ENCODE measurements at regions not wholly inside any gene's neighbourhood (a gene's known extent, or its start where the extent isn't known, plus 50 kb on each side); places are given as distances from the start of the nearest gene placed in this dataset.

DNA sequence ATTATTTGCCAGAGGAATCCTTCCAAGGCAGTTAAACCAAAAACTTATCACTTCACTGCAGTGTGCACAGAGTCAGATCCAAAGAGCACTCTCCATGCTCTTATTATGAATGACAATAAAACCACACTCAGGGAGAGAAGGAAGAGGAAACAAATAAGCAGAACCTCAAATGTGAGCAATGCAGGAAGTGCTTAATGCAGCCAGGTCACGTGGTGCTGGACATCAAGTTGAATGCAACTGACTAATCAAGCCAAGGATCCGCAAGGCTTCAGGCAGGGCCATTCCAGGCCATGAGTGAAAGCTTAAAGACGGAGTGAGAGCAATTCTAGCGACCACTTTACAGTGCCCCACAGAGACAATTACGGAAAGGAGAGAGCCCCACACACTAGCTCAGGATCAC, 230.4 kb upstream of the PUM3 start:
- DNase-seq: no peak
- Histone ChIP-seq H3K27me3 (ENCODE audit: insufficient read depth, low read length) (no peaks in the 10 kb centered on the region), H3K9ac (ENCODE audit: low read length) (no peak overlapping the region), H2BK120ac (ENCODE audit: insufficient read depth, low read length, poor library complexity) (no peak overlapping the region), H3K4me1 (ENCODE audit: control insufficient read depth in 1 of 2, insufficient read depth in 2 of 2, low read length in 2 of 2) (no peaks in the 10 kb centered on the region), H2AK5ac (ENCODE audit: low read length) (no peak overlapping the region), H3K14ac (ENCODE audit: low read length) (no peak overlapping the region), H3K79me1 (ENCODE audit: low read length) (no peaks in the 10 kb centered on the region), H3K4me2 (ENCODE audit: low read length) (no peak overlapping the region), H4K91ac (ENCODE audit: low read depth, low read length) (no peak overlapping the region), H4K8ac (ENCODE audit: low read depth, low read length) (no peak overlapping the region), H3K4me3 (ENCODE audit: low read depth, low read length) (no peak overlapping the region), H3K27ac (ENCODE audit: low read depth, low read length) (no peak overlapping the region), H2AFZ (ENCODE audit: insufficient read depth, low read length, poor library complexity) (no peak overlapping the region), H3K9me3 (ENCODE audit: insufficient read depth, low read depth, low read length) (no peaks in the 10 kb centered on the region), H3K36me3 (ENCODE audit: control insufficient read depth in 1 of 2, insufficient read depth in 2 of 2, low read length in 2 of 2) (no peaks in the 10 kb centered on the region), H3K79me2 (ENCODE audit: control insufficient read depth, insufficient read depth, low read length, poor library complexity) (no peaks in the 10 kb centered on the region), H4K12ac (ENCODE audit: low read depth, low read length) (no peak overlapping the region), H2BK5ac (ENCODE audit: low read depth, low read length, poor library complexity) (no peak overlapping the region), H2BK12ac (ENCODE audit: low read length) (no peak overlapping the region), H3K23ac (ENCODE audit: low read length) (no peak overlapping the region), H3K18ac (ENCODE audit: low read length) (no peak overlapping the region), H3K4ac (ENCODE audit: low read depth, low read length) (no peak overlapping the region)
- no CpG with 5 or more reads among the region's 5 CpGs for WGBS (ENCODE audit: extremely low coverage, insufficient coverage, insufficient read length)

DNA sequence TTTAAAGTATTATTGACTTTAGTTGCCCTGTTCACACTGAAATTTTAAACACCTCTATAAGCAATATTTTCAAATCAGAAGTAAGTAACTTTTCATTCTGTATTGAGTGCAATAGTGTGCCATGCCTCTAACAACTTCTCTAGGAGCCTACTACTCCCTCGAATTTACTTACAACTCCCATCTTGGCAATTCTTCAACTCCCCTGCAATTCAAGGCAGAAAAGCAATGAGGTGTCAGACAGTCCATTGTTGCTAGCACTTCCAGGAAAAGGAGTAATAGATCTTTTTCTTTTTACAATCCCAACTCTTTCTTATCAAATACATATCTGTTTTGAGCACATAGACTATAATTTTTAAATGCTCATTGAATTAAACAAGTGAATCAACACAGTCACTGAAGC, 222.7 kb upstream of the PUM3 start:
- H3K4me3 ChIP-seq (ENCODE audit: low read depth, low read length): no peak overlapping the region
- no peak overlapping the region for H2BK5ac ChIP-seq (ENCODE audit: low read depth, low read length, poor library complexity)
- no peak overlapping the region for H3K18ac ChIP-seq (ENCODE audit: low read length)
- WGBS (ENCODE audit: extremely low coverage, insufficient coverage, insufficient read length): no CpG with 5 or more reads among the region's 1 CpG
- H2BK12ac ChIP-seq (ENCODE audit: low read length): no peak overlapping the region
- H3K79me1 ChIP-seq (ENCODE audit: low read length): no peaks in the 10 kb centered on the region
- no peaks in the 10 kb centered on the region for H3K79me2 ChIP-seq (ENCODE audit: control insufficient read depth, insufficient read depth, low read length, poor library complexity)
- no peak overlapping the region for H3K9ac ChIP-seq (ENCODE audit: low read length)
- no peak overlapping the region for H4K8ac ChIP-seq (ENCODE audit: low read depth, low read length)
- no peak overlapping the region for H3K23ac ChIP-seq (ENCODE audit: low read length)
- H3K4ac ChIP-seq (ENCODE audit: low read depth, low read length): no peak overlapping the region
- no peaks in the 10 kb centered on the region for H3K9me3 ChIP-seq (ENCODE audit: insufficient read depth, low read depth, low read length)
- no peaks in the 10 kb centered on the region for H3K36me3 ChIP-seq (ENCODE audit: control insufficient read depth in 1 of 2, insufficient read depth in 2 of 2, low read length in 2 of 2)
- no peak overlapping the region for H3K27ac ChIP-seq (ENCODE audit: low read depth, low read length)
- no peak overlapping the region for H4K91ac ChIP-seq (ENCODE audit: low read depth, low read length)
- no peak overlapping the region for H2BK120ac ChIP-seq (ENCODE audit: insufficient read depth, low read length, poor library complexity)
- H2AFZ ChIP-seq (ENCODE audit: insufficient read depth, low read length, poor library complexity): no peak overlapping the region
- no peak overlapping the region for H3K14ac ChIP-seq (ENCODE audit: low read length)
- DNase-seq: no peak
- H4K12ac ChIP-seq (ENCODE audit: low read depth, low read length): no peak overlapping the region
- H2AK5ac ChIP-seq (ENCODE audit: low read length): no peak overlapping the region
- H3K4me1 ChIP-seq (ENCODE audit: control insufficient read depth in 1 of 2, insufficient read depth in 2 of 2, low read length in 2 of 2): no peaks in the 10 kb centered on the region
- no peaks in the 10 kb centered on the region for H3K27me3 ChIP-seq (ENCODE audit: insufficient read depth, low read length)
- H3K4me2 ChIP-seq (ENCODE audit: low read length): no peak overlapping the region

DNA sequence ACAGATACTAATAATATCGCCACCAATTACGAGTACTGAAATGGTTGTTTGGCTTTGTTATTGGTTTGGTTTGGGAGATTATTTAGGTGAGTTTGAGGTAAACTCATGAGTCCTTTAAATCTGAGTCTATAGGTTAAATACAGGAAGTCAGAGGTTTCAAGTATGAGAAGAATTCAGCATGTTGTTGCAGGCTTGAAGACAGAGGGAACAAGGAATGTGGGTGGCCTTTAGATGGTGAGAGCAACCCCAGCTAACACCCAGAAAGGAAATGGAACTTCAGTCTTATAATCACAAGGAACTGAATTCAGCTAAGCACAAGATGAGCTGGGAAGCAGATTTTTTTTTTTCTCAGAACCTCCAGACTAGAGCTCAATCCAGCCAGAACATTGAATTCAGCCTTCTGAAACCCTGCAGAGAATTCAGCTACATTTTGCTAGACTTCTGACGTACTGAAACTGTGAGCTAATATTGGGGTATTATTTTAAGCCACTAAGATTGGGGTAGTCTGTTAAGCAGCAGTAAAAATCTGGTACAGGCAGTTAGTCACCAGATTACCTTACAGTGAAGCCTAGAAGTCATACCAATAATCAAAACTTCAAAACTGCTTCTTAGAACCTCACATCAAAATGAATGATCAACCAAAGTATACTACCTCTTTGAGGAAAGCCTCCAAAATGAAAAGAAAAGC, 216.0 kb upstream of the PUM3 start:
- no peak overlapping the region for H3K23ac ChIP-seq (ENCODE audit: low read length)
- H3K4me2 ChIP-seq (ENCODE audit: low read length): no peak overlapping the region
- no peak overlapping the region for H2AK5ac ChIP-seq (ENCODE audit: low read length)
- DNase-seq: no peak
- H2BK12ac ChIP-seq (ENCODE audit: low read length): no peak overlapping the region
- no peak overlapping the region for H3K4ac ChIP-seq (ENCODE audit: low read depth, low read length)
- H3K9me3 ChIP-seq (ENCODE audit: insufficient read depth, low read depth, low read length): no peaks in the 10 kb centered on the region
- no peak overlapping the region for H3K27ac ChIP-seq (ENCODE audit: low read depth, low read length)
- no peak overlapping the region for H3K4me3 ChIP-seq (ENCODE audit: low read depth, low read length)
- H3K79me2 ChIP-seq (ENCODE audit: control insufficient read depth, insufficient read depth, low read length, poor library complexity): no peaks in the 10 kb centered on the region
- no peak overlapping the region for H4K91ac ChIP-seq (ENCODE audit: low read depth, low read length)
- no peaks in the 10 kb centered on the region for H3K36me3 ChIP-seq (ENCODE audit: control insufficient read depth in 1 of 2, insufficient read depth in 2 of 2, low read length in 2 of 2)
- no CpG with 5 or more reads among the region's 3 CpGs for WGBS (ENCODE audit: extremely low coverage, insufficient coverage, insufficient read length)
- H4K12ac ChIP-seq (ENCODE audit: low read depth, low read length): no peak overlapping the region
- H3K79me1 ChIP-seq (ENCODE audit: low read length): no peaks in the 10 kb centered on the region
- H3K18ac ChIP-seq (ENCODE audit: low read length): no peak overlapping the region
- H3K14ac ChIP-seq (ENCODE audit: low read length): no peak overlapping the region
- no peak overlapping the region for H2BK120ac ChIP-seq (ENCODE audit: insufficient read depth, low read length, poor library complexity)
- H2BK5ac ChIP-seq (ENCODE audit: low read depth, low read length, poor library complexity): no peak overlapping the region
- H4K8ac ChIP-seq (ENCODE audit: low read depth, low read length): no peak overlapping the region
- no peak overlapping the region for H3K9ac ChIP-seq (ENCODE audit: low read length)
- no peak overlapping the region for H2AFZ ChIP-seq (ENCODE audit: insufficient read depth, low read length, poor library complexity)
- H3K4me1 ChIP-seq (ENCODE audit: control insufficient read depth in 1 of 2, insufficient read depth in 2 of 2, low read length in 2 of 2): no peaks in the 10 kb centered on the region
- no peaks in the 10 kb centered on the region for H3K27me3 ChIP-seq (ENCODE audit: insufficient read depth, low read length)

DNA sequence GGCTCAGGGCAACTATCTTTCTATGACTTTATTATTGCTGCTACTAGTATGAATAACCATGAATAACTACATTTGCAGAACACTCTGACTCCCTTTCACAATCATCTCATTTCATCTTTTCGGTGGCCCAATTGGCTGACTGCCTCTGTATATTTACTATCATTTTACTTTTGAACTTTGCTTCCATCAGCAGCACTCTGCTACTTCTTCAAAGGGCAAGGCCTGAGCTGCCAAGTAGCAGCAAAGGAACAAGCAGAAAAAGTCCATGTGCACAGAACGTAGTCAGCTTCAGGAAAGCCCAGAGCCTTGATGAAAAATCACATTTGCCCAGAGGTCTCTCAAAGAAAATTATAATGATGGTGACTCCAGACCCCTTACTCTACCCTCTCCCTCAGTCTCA, 214.5 kb upstream of the PUM3 start:
- Histone ChIP-seq H3K79me1 (ENCODE audit: low read length) (no peaks in the 10 kb centered on the region), H3K79me2 (ENCODE audit: control insufficient read depth, insufficient read depth, low read length, poor library complexity) (no peaks in the 10 kb centered on the region), H3K36me3 (ENCODE audit: control insufficient read depth in 1 of 2, insufficient read depth in 2 of 2, low read length in 2 of 2) (no peaks in the 10 kb centered on the region), H3K4ac (ENCODE audit: low read depth, low read length) (no peak overlapping the region), H3K4me2 (ENCODE audit: low read length) (no peak overlapping the region), H4K8ac (ENCODE audit: low read depth, low read length) (no peak overlapping the region), H3K4me3 (ENCODE audit: low read depth, low read length) (no peak overlapping the region), H3K18ac (ENCODE audit: low read length) (no peak overlapping the region), H2AFZ (ENCODE audit: insufficient read depth, low read length, poor library complexity) (no peak overlapping the region), H3K27ac (ENCODE audit: low read depth, low read length) (no peak overlapping the region), H3K23ac (ENCODE audit: low read length) (no peak overlapping the region), H2AK5ac (ENCODE audit: low read length) (no peak overlapping the region), H4K91ac (ENCODE audit: low read depth, low read length) (no peak overlapping the region), H3K9ac (ENCODE audit: low read length) (no peak overlapping the region), H3K9me3 (ENCODE audit: insufficient read depth, low read depth, low read length) (no peaks in the 10 kb centered on the region), H2BK5ac (ENCODE audit: low read depth, low read length, poor library complexity) (no peak overlapping the region), H3K14ac (ENCODE audit: low read length) (no peak overlapping the region), H2BK120ac (ENCODE audit: insufficient read depth, low read length, poor library complexity) (no peak overlapping the region), H4K12ac (ENCODE audit: low read depth, low read length) (no peak overlapping the region), H3K4me1 (ENCODE audit: control insufficient read depth in 1 of 2, insufficient read depth in 2 of 2, low read length in 2 of 2) (no peaks in the 10 kb centered on the region), H2BK12ac (ENCODE audit: low read length) (no peak overlapping the region), H3K27me3 (ENCODE audit: insufficient read depth, low read length) (no peaks in the 10 kb centered on the region)
- WGBS (ENCODE audit: extremely low coverage, insufficient coverage, insufficient read length): no CpG with 5 or more reads among the region's 2 CpGs
- DNase-seq: no peak

All from trophoblast cell (in vitro differentiated cells and primary cell).